Activated CD4-positive, alpha-beta T cell treated with anti-CD3 and anti-CD28 coated beads, Interleukin-2, Interleukin-6, amounts not matched to agents 100 ng/mL and 50 ng/mL, durations not matched to agents 16 hours and 8 hours (primary cell): ENCODE measurements at regions not wholly inside any gene's neighbourhood (a gene's known extent, or its start where the extent isn't known, plus 50 kb on each side); places are given as distances from the start of the nearest gene placed in this dataset.
A peak's percentile ranks its signal among the peaks of the same experiment; 100 is the strongest.
"Not testable (repeated sequence)": the region's sequence is repeated elsewhere in the genome, so short reads cannot be mapped to it uniquely, and the experiment has no call there.

ENCODE experiments used
- DNase-seq: peaks from one replicate; pipeline ENCODE4 v3.0.0-alpha.2; 2020

DNA sequence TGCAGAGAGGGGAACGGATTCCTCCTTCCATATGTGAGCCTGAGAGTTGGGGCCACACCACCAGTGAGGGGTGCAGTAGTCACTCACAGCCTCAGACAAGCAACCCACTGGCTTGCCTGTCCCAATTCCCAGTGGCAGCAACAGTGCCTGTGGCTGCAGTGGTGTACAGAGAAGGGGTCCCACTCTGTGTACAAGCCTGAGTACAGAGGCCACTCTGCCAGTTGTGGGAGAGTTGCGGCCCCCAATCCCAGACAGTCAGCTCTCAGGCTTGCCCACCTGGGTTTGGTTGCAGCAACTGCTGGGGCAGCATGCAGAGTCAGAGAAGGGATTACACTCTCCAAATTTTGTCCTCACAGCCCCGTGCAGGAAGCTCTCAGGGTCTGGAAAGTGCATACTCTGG, 133.2 kb upstream of the RFX3 start:
- DNase-seq, result no peak

DNA sequence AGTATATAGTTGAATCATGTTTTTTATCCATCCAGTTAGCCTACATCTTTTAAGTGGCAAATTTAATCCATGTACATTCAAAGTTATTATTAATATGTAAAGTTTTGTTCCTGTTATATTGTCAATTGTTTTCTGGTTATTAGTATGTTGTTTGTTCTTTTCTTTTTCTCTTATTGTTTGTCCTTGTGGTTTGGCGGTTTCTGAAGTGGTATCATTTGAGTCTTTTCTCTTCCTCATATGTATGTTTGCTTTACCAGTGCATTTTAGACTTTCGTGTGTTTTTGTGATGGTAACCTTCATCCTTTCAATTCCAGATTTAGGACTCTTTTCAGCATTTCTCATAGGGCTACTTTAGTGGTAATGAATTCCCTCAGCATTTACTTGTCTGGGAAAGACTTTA, 130.4 kb upstream of the RFX3 start:
- no peak for DNase-seq

DNA sequence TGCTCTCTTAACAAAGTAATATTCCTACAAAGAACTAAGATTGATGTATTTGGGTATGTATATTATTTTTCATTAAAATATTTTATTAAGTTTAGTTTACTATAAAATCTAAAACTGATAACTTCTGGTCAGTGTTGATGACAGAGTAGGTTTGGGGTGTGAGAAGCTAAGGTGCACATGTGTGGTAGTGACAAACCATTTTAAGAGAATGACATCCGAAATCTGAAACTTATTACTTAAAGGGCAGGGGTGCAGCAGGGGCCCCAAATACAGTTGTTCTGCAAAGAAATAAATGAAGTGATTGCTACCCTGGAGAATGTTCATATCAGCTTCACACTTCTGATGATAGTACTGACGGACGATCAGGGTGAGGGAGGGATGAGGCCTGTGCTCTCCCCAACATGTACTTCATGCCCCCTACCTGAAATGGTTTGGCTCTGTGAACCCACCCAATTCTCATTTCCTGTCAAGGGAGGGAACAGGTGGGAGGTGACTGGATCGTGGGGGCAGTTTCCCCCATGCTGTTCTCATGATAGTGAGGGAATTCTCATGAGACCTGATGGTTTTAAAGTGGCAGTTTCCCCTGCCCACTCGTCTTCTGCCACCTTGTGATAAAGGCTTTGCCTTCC, 125.3 kb upstream of the RFX3 start:
- DNase-seq, result no peak

DNA sequence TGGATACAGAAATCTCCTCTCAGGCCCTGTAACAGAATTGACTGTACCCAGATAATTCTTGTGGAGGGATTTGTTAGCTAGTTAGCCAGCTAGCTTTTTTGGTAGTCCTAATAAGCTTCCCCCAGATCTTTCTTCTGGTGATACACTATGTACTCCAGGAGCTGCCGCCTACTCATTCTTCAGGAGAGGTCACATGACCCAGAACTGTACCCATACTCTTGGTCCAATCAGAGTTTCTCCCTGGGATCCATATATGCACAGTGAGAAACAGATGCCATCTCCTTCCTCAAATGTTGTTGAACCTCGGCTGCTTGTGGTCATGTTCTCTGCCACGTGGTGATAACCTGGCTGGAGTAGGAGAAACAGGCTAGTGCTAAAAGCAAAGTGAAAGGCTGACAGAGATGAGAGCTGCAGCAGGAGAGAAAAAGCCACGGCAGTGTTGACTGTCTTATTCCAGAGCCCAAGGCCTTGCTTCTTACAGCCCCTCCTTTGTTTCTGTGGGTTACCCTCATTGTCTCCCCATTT, 123.0 kb upstream of the RFX3 start:
- DNase-seq, result no peak

DNA sequence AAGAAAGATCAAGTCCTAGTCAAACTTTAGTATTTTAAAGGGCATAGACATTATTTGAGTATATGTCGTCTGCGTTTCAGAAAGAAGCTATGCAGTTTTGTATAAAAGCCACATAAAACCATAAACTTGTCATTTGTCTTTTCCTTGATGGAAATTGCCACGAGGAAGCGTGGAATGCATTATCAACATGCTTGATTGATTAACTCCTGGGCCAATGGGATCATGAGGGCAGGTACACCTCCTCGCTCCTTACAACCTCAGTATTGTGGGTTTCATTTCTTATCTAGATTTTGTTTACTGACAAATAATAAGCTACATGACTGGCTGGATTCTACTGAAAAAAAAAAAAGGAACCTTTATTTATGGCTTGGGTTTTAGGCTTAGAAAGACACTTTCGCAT, 122.5 kb upstream of the RFX3 start:
- DNase-seq, result no peak

DNA sequence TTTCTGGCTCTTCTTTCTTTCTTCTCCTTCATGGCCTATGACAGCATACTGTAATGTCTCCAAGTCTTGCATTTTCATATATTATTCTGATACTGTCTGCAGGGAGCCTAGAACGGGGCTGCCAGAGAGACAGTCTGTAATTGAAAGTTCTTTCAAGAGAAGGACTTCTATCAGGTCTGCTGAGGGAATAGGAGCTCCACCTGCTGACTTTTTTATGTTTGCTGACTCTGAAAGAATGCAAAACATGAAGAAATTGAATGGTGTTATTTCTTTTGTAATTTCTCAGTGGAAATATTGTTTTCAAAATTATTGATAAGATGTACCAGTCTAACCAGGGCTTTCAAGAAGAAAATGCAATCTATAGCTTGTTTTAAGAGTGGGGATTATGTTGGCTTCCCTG, 121.9 kb upstream of the RFX3 start:
- DNase-seq, result no peak

DNA sequence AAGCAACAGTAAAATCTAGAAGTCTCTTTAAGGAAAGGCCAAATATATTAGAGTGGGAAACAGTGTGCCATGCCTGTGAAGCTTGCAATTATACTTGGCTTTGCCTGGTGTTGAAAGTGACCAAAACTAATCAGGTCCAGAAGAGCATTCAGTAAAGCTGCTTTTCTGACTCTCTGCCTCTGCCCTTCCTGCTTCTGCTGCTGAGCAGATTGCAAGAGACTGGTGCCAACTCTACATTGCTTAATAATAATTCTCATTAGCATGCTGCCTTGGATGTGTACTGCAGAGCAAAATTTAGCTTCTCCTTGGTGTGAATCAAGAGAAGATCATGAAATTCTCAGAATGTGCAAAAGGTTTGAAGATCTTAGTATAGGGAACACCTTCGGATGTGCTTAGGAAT, 120.4 kb upstream of the RFX3 start:
- no peak for DNase-seq

DNA sequence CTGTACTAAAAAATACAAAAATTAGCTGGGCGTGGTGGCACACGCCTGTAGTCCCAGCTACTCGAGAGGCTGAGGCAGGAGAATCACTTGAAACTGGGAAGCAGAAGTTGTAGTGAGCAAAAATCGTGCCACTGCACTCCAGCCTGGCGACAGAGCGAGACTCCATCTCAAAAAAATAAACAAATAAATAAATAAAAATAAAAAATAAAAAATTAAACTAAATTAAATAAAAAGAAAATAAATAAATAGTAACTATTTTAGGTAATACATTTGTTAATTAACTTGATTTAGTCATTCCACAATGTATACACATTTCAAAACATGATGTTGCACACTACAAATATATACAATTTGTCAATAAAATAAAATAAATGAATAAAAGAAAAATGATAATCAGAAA, 116.3 kb upstream of the RFX3 start:
- not testable (repeated sequence) for DNase-seq

DNA sequence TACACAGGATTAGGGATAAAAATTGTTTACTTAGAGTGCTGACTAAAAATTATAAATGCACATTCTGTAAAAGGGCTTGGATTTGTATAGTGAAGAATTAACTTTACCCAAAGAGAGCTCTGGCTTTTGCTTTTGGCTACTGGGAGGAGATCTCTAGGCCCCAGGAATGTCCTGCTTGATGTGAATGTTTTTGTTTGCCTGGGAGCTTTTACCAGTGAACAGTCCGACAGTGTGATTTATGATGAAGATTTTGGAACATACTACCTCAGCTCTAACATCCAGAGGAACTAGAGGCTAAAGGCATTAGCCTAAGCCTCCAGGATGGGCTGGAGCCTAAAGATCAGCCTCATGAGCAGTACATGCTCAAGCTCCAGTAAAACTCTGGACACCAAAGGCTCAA, 103.7 kb upstream of the RFX3 start:
- DNase-seq, result no peak

DNA sequence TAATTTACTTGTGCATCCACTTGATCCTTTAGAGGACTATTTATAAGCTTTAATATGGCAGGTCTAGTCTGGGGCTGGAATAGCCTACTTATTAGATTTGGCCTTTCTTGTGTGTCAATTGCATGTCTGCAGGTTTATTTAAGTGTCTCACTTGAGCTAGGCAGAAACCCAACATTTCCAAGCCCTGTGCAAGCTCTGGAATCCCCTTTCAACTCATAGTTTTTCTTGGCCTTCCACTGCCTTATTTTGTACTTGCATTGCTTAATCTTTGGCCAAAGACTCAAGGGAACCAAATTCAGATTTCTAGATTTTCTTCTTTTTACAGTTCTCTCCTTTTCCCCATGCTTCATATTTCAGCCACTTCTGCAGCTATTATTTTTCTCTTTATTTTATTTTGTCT, 102.4 kb upstream of the RFX3 start:
- no peak for DNase-seq

DNA sequence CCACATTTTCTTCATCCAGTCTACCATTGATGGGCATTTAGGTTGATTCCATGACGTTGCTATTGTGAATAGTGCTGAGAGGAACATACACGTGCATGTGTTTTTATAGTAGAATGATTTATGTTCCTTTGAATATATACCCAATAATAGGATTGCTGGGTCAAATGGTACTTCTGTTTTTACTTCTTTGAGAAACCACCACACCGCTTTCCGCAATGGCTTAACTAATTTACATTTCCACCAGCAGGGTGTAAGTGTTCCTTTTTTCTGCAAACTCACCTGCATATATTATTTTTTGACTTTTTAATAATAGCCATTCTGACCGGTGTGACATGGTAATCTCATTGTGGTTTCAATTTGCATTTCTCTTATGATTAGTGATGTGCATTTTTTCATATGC, 82.2 kb upstream of the RFX3 start:
- no peak for DNase-seq

DNA sequence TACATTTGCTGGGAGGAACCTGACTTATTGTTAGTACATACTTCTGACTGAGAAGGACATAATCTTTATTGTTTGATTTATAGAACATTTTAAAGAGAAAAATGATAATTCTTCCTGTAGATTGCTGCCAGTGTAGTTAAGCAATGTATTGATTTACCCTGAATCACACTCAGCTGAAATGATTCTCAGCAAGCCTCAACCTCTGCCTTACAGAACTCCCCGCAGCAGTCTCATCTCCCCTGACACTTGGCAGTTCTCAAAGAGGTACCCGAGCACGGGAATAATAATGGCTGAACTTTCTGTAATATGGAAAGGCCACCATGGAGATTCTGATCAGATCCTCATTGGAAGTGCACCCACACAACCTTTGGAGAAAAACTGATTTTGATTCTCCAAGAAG, 74.9 kb upstream of the RFX3 start:
- no peak for DNase-seq

DNA sequence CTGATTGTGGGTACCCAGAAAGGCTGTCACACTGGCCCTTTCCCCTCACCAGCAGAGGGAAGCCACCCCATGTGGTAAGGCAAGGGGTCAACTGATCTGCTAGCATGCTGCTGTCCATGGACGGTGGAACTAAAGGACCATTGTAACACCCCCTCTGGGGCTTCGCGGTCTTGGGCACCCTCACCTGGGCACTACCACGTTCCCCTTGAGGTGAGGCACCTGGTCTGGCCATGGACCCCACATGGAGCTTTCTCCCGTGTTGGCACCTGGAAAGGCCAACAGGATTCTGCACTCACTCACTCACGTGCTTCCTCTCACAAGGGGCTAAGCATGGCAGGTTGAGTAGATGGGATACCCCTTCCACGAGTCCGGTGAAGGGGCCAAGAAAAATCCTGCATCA, 72.0 kb upstream of the RFX3 start:
- DNase-seq, result no peak

DNA sequence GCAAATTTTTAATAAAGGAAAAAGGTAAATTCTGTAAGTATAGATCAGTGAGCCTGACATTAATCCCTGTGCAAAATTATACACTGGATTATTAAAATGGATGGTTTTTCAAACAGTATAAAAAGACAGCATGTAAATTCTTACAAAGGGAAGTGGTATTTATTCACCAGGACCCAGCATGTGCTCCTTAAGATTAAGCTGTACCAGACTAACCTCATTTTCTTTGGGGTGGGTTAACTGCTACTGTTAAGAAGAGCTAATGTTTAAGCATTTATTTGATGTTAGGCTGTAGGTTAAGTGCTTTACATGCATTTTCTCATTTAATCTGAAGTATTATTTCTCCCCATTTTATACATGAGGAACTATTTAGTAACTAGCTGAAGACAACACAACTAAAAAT, 60.3 kb upstream of the RFX3 start:
- DNase-seq, result no peak

DNA sequence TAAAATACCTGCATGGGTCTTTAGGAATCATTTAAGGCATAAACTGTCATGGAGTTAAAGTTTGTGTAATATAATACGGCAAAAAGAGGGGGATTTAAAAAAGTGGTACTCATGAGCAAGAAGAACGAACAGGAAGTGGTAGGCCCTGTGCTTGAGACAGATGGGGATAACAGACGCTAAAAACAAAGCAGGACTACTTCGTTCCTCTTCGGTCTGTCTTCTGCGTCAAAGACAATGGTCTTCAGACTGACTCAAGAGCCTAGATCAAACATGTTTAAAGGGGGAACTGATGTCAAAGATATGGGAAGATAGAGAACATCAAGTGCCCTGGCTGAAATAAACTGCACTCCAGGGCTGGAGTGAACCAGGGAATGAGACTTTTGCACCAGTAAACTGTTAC, 59.8 kb upstream of the RFX3 start:
- DNase-seq, result no peak

DNA sequence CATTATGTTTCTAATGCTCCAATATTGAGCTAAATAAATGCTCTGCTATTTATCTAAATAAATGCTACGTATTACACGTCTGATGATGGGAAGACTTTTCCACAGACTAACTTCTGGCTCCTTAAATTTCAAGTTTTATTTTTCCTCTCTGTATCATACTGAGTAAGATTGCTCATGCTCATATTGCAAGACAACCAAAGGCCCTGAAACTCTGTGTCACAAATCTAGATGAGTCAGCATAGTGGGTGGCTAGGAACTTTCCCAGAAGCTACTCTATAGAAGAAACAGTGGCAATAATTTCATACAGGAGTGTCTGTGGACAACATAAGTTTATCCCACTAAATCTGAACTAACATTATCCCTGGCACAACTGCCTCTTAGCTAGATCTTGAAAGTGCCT, 53.0 kb upstream of the RFX3 start:
- peak; percentile 41 for DNase-seq

DNA sequence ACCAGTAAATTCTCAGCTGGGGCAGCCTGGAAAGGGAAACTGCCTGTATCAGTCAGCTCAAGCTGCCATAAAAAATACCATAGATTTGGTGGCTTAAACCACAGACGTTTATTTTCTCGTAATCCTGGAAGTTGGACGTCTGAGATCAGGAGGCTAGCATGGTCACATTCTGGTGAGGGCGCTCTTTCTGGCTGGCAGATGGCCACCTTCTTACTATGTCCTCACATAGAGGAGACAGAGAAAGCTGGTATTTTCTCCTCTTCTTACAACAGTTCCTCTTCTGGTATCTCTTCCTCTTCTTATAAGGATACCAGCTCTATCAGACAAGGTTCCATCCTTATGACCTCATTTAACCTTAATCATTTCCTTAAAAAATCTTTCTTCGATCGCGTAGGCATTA, 50.5 kb upstream of the RFX3 start:
- DNase-seq, result no peak

DNA sequence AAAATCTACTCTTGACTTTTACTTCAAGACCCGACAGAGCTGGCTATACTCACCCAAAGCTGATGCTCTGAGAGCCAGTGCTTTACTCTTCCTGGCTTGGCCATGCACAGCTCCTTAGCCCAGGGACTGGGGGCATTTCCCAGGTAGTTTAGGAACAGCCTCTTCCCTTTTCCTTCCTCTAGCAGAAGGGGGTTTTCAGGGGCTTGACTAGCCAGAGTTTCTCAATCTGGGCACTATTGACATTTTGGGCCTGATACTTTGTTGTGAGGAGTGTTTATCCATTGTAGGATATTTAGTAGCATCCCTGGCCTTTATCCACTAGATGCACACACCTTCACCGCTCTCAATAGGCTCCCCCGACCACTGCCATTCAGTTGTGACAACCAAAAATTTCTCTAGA, 50.0 kb upstream of the RFX3 start:
- no peak for DNase-seq
